HuH-7 (cell line): ENCODE measurements at regions not wholly inside any gene's neighbourhood (a gene's known extent, or its start where the extent isn't known, plus 50 kb on each side); places are given as distances from the start of the nearest gene placed in this dataset.

Experiments used
- DNase-seq: peaks from one replicate; pipeline ENCODE4 v3.0.0; 2011; ENCODE audit warnings: low spot score

- DNase-seq = no peak
Observed at GRCh38 chr2:239485622-239486021, 84.8 kb upstream of the HDAC4 start.

- DNase-seq = no peak
Observed at GRCh38 chr2:239484571-239485355, 83.9 kb upstream of the HDAC4 start.

- no peak for DNase-seq
Observed at GRCh38 chr2:239482778-239483712, 82.2 kb upstream of the HDAC4 start.

- no peak for DNase-seq
Observed at GRCh38 chr2:239479471-239479870, 78.7 kb upstream of the HDAC4 start.

GRCh38 chr2:239477591-239477990 lies 76.8 kb upstream of the HDAC4 start:
- no peak for DNase-seq

- no peak for DNase-seq
Observed at GRCh38 chr2:239476757-239477585, 76.2 kb upstream of the HDAC4 start.

- no peak for DNase-seq
Observed at GRCh38 chr2:239476029-239476756, 75.4 kb upstream of the HDAC4 start.

- no peak for DNase-seq
Observed at GRCh38 chr2:239475161-239476028, 74.6 kb upstream of the HDAC4 start.

GRCh38 chr2:239473211-239473805 lies 72.5 kb upstream of the HDAC4 start:
- no peak for DNase-seq

GRCh38 chr2:239472235-239472775 lies 71.5 kb upstream of the HDAC4 start:
- DNase-seq = no peak

- no peak for DNase-seq
Observed at GRCh38 chr2:239471011-239471792, 70.4 kb upstream of the HDAC4 start.

- no peak for DNase-seq
Observed at GRCh38 chr2:239470151-239470900, 69.5 kb upstream of the HDAC4 start.

- DNase-seq = no peak
Observed at GRCh38 chr2:239469106-239469960, 68.5 kb upstream of the HDAC4 start.

GRCh38 chr2:239468491-239469105 lies 67.8 kb upstream of the HDAC4 start:
- no peak for DNase-seq

- DNase-seq = no peak
Observed at GRCh38 chr2:239467956-239468490, 67.2 kb upstream of the HDAC4 start.

- DNase-seq = no peak
Observed at GRCh38 chr2:239467281-239467955, 66.6 kb upstream of the HDAC4 start.
